ENCODE measurements at regions not wholly inside any gene's neighbourhood (a gene's known extent, or its start where the extent isn't known, plus 50 kb on each side); places are given as distances from the start of the nearest gene placed in this dataset.

DNA sequence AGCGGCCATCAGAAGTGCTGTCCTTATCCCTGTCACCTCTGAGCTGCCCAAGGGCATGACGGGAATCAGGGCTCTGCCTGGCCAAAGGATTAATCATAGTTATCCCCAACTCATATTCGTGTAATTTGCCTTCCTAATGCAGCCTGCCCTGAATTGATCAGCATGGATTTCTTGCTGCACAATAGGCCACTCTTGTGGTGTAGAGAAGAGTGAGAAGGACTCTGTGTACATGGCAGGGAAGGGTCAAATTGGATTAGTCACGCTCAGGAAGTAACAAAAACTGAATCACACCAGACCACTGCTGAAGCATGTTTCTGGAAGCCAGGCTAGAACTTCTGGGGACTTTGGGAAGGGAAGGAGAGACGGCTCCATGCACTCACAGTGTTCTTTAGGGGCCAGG lies 227.0 kb downstream of the BUB3 start:
- TF ChIP-seq, protein P1, sequence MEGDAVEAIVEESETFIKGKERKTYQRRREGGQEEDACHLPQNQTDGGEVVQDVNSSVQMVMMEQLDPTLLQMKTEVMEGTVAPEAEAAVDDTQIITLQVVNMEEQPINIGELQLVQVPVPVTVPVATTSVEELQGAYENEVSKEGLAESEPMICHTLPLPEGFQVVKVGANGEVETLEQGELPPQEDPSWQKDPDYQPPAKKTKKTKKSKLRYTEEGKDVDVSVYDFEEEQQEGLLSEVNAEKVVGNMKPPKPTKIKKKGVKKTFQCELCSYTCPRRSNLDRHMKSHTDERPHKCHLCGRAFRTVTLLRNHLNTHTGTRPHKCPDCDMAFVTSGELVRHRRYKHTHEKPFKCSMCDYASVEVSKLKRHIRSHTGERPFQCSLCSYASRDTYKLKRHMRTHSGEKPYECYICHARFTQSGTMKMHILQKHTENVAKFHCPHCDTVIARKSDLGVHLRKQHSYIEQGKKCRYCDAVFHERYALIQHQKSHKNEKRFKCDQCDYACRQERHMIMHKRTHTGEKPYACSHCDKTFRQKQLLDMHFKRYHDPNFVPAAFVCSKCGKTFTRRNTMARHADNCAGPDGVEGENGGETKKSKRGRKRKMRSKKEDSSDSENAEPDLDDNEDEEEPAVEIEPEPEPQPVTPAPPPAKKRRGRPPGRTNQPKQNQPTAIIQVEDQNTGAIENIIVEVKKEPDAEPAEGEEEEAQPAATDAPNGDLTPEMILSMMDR (IDR thresholded peaks at IDR 0.05; ENCODE audit: insufficient read depth, low read length) = no peak
- no peak for TF ChIP-seq POLR2AphosphoS5 (IDR thresholded peaks at IDR 0.05; ENCODE audit: low read depth)
- TF ChIP-seq GABPA (IDR thresholded peaks at IDR 0.05; ENCODE audit: low read depth) = no peak
